Left ventricle myocardium inferior (tissue), 1 donor: ENCODE measurements at regions not wholly inside any gene's neighbourhood (a gene's known extent, or its start where the extent isn't known, plus 50 kb on each side); places are given as distances from the start of the nearest gene placed in this dataset.
A peak's percentile ranks its signal among the peaks of the same experiment; 100 is the strongest.

ENCODE experiments used
- DNase-seq: peaks from one replicate; pipeline ENCODE4 v3.0.0-alpha.2; 2020
- H3K27ac ChIP-seq: fragments of 200-600 bp; replicated peaks from 2 replicates; pipeline ENCODE4 v1.8.0; 2021
- H3K27me3 ChIP-seq: fragments of 200-600 bp; 2 replicates; pipeline ENCODE4 v1.8.0; 2021; ENCODE audit warnings: low read depth
- H3K36me3 ChIP-seq: fragments of 200-600 bp; 2 replicates; pipeline ENCODE4 v1.8.0; 2021
- H3K4me1 ChIP-seq: fragments of 200-600 bp; 2 replicates; pipeline ENCODE4 v1.8.0; 2021
- H3K4me3 ChIP-seq: fragments of 200-600 bp; 2 replicates; pipeline ENCODE4 v1.8.0; 2021; ENCODE audit warnings: mild to moderate bottlenecking, moderate library complexity
- H3K9me3 ChIP-seq: fragments of 200-600 bp; replicated peaks from 2 replicates; pipeline ENCODE4 v1.8.0; 2021
- CTCF ChIP-seq: fragments of 200-600 bp; IDR thresholded peaks from 2 replicates; pipeline ENCODE4 v1.8.0; 2021; ENCODE audit warnings: antibody characterized with exemption, mild to moderate bottlenecking, borderline replicate concordance
- intact Hi-C: fragments of 100-400 bp; cut with micrococcal nuclease; formaldehyde crosslinking; loops from one replicate; pipeline ENCODE4 v1.11.0; 2022
- donor health status: DM: no; HTN: yes; CAD: no; lungs with severe emphysema.

GRCh38 chr6:21965016-21965415 lies 331.8 kb downstream of the PRL start:
- H3K27ac ChIP-seq: no peak overlapping the region
- no peak for TF ChIP-seq CTCF
- intact Hi-C loops: no loop called here

DNA sequence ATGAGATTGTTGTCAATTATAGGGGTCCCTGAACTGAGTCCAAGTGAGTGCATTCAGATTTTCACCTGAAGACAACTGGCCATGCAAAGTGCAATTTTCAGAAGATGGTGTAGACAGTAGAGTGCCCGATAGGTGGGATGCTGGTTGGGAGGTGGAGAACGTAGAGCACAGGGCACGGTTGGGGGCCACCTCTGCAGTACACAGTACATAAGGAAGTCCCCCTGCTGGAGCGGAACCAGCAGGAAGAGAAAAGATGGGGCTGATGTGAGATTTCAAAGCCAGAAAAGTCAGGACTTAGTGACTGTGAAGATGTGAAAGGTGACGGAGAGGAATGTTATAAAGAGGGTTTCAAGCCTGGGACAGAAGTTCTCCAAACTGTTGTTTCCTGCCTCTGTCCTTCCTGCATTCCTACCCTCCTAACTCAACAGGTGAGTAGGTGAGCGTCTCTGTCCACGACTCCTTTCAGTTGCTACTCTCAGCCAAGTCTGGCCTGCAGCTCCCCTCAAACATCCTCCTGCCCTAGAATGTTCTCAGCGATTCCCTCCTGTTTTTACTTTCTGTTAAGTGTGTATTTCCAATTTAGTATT lies 330.8 kb downstream of the PRL start:
- H3K4me3 ChIP-seq: no peak overlapping the region
- no peak for DNase-seq
- no peak overlapping the region for H3K27ac ChIP-seq
- no peaks in the 10 kb centered on the region for H3K27me3 ChIP-seq
- peaks cover 19% of the 10 kb centered on the region for H3K4me1 ChIP-seq
- H3K36me3 ChIP-seq: no peaks in the 10 kb centered on the region
- no peaks in the 10 kb centered on the region for H3K9me3 ChIP-seq
- intact Hi-C loops: no loop called here
- TF ChIP-seq CTCF: no peak

More at GRCh38 chr6:21965016-21965415, 331.8 kb downstream of the PRL start:
- Histone ChIP-seq H3K27me3 (no peaks in the 10 kb centered on the region), H3K36me3 (no peaks in the 10 kb centered on the region), H3K9me3 (no peaks in the 10 kb centered on the region), H3K4me1 (peaks cover 10% of the 10 kb centered on the region), H3K4me3 (no peak overlapping the region)
- DNase-seq: no peak

- H3K27ac ChIP-seq: no peak overlapping the region
- no peaks in the 10 kb centered on the region for H3K27me3 ChIP-seq
- peaks cover 26% of the 10 kb centered on the region for H3K4me1 ChIP-seq
- H3K4me3 ChIP-seq: no peak overlapping the region
- intact Hi-C loops: no loop called here
- H3K36me3 ChIP-seq: no peaks in the 10 kb centered on the region
- no peak for DNase-seq
- H3K9me3 ChIP-seq: no peaks in the 10 kb centered on the region
- peak; percentile 15 for TF ChIP-seq CTCF
Observed at GRCh38 chr6:21967056-21967974, 329.5 kb downstream of the PRL start.

GRCh38 chr6:21968411-21968810 lies 328.4 kb downstream of the PRL start:
- no peak for DNase-seq
- no peak overlapping the region for H3K27ac ChIP-seq
- H3K36me3 ChIP-seq: no peaks in the 10 kb centered on the region
- intact Hi-C loops: no loop called here
- H3K9me3 ChIP-seq: no peaks in the 10 kb centered on the region
- TF ChIP-seq CTCF: no peak
- H3K4me3 ChIP-seq: no peak overlapping the region
- H3K4me1 ChIP-seq: peaks cover 26% of the 10 kb centered on the region
- no peaks in the 10 kb centered on the region for H3K27me3 ChIP-seq

DNA sequence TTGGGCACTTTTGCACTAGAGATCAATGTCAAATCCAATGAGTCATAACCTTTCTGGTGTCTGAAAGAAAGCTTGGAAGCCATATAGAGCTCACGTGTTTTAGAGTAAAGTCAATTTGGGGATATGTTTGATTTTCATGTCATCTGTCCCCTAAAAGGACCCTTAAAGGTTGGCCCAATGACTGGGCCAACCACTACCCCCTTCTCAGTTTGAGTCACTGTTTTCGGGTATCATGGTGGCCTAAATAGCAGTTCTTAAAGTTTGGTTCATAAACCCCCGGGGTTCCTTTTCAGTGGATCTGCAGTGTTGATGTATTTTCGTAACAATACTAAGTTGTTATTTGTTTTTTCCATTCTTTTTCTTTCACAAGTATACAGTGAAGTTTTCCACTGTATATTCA lies 327.6 kb downstream of the PRL start:
- Histone ChIP-seq H3K36me3 (no peaks in the 10 kb centered on the region), H3K9me3 (no peaks in the 10 kb centered on the region), H3K4me3 (no peak overlapping the region), H3K27me3 (no peaks in the 10 kb centered on the region), H3K27ac (no peak overlapping the region), H3K4me1 (peaks cover 26% of the 10 kb centered on the region)
- no peak for DNase-seq
- intact Hi-C loops: no loop called here
- TF ChIP-seq CTCF: no peak
